OCI-LY7 (cell line): ENCODE measurements at regions not wholly inside any gene's neighbourhood (a gene's known extent, or its start where the extent isn't known, plus 50 kb on each side); places are given as distances from the start of the nearest gene placed in this dataset.

Experiments used
- BruUV-seq: library from RNA; stranded (reverse); fragments of 400-500 nt; replicated peaks from 2 replicates; lab custom pipeline; 2021; lab: Mats Ljungman, UMichigan
- CTCF ChIA-PET: fragments of 300-600 bp; sonication (Branson Sonifier 250); formaldehyde crosslinking; loops from one replicate; lab custom pipeline; 2022; ENCODE audit warnings: antibody characterized with exemption; ENCODE audit not compliant: unreplicated experiment; lab: Charles Lee
- POLR2A ChIA-PET: fragments of 300-600 bp; sonication (Branson Sonifier 250); formaldehyde crosslinking; loops from one replicate; lab custom pipeline; 2022; ENCODE audit warnings: antibody characterized with exemption; lab: Charles Lee
- DNase-seq: peaks from one replicate; pipeline ENCODE4 v3.0.0-alpha.2; 2015; ENCODE audit warnings: low spot score
- H2AFZ ChIP-seq: fragments of 200-600 bp; sonication (generic), shearing (Covaris generic); 2 replicates; pipeline ENCODE4 v1.6.1; 2014; ENCODE audit warnings: mild to moderate bottlenecking, antibody characterized with exemption, low read length, moderate library complexity
- H3K27ac ChIP-seq: fragments of 200-600 bp; sonication (generic); 2 replicates; pipeline ENCODE4 v1.5.1; 2014; ENCODE audit warnings: mixed run types, low read depth, mild to moderate bottlenecking, moderate library complexity, low read length, inconsistent platforms; ENCODE audit not compliant: poor library complexity, severe bottlenecking
- H3K36me3 ChIP-seq: fragments of 200-600 bp; sonication (generic); 2 replicates; pipeline ENCODE4 v1.6.1; 2014; ENCODE audit warnings: mild to moderate bottlenecking, antibody characterized with exemption, low read length, moderate library complexity, mixed read lengths; ENCODE audit not compliant: insufficient read depth
- H3K4me1 ChIP-seq: fragments of 200-600 bp; sonication (generic); 2 replicates; pipeline ENCODE4 v1.5.1; 2014; ENCODE audit warnings: mild to moderate bottlenecking, low read length; ENCODE audit not compliant: insufficient read depth, poor library complexity, severe bottlenecking
- H3K4me2 ChIP-seq: fragments of 200-600 bp; sonication (generic); 2 replicates; pipeline ENCODE4 v1.6.1; 2014; ENCODE audit warnings: mild to moderate bottlenecking, low read length
- H3K4me3 ChIP-seq: fragments of 200-600 bp; sonication (generic); 2 replicates; pipeline ENCODE4 v1.5.1; 2014; ENCODE audit warnings: mild to moderate bottlenecking, low read depth, low read length; ENCODE audit not compliant: poor library complexity, severe bottlenecking
- H3K79me2 ChIP-seq: fragments of 200-600 bp; sonication (generic); 2 replicates; pipeline ENCODE4 v1.6.1; 2016; ENCODE audit warnings: low read depth, mild to moderate bottlenecking, low read length, moderate library complexity, mixed read lengths; ENCODE audit not compliant: insufficient read depth
- H3K9me2 ChIP-seq: fragments of 200-600 bp; sonication (generic); 2 replicates; pipeline ENCODE4 v1.6.1; 2016; ENCODE audit warnings: mild to moderate bottlenecking, low read length, mixed read lengths; ENCODE audit not compliant: insufficient read depth
- H3K9me3 ChIP-seq: fragments of 200-600 bp; sonication (generic); 2 replicates; pipeline ENCODE4 v1.6.1; 2014; ENCODE audit warnings: mild to moderate bottlenecking, mixed run types, low read length, mixed read lengths
- H4K20me1 ChIP-seq: fragments of 200-600 bp; sonication (generic); 2 replicates; pipeline ENCODE4 v1.6.1; 2014; ENCODE audit warnings: mild to moderate bottlenecking, antibody characterized with exemption, low read length, moderate library complexity, mixed read lengths; ENCODE audit not compliant: insufficient read depth
- CTCF ChIP-seq: fragments of 200-600 bp; sonication (generic); conservative IDR thresholded peaks from 2 replicates; pipeline ENCODE4 v1.5.1; 2014; ENCODE audit warnings: mild to moderate bottlenecking, antibody characterized with exemption, low read length, moderate library complexity, mixed read lengths
- EZH2phosphoT487 ChIP-seq: fragments of 200-600 bp; sonication (generic); IDR thresholded peaks from 2 replicates; pipeline ENCODE4 v1.6.1; 2018; ENCODE audit warnings: low read depth, borderline replicate concordance, mild to moderate bottlenecking, mixed run types, antibody characterized with exemption, low read length, moderate library complexity, mixed read lengths
- intact Hi-C: fragments of 100-400 bp; cut with micrococcal nuclease; formaldehyde crosslinking; loops from one replicate; pipeline ENCODE4 v1.10.0; 2022; ENCODE audit not compliant: unreplicated experiment

- H3K4me1 ChIP-seq = no peaks in the 10 kb centered on the region
These were observed 67.8 kb upstream of the PRSS1 start for GRCh38 chr7:142681314-142682092.

GRCh38 chr7:142671506-142671905, 77.8 kb upstream of the PRSS1 start:
- no peaks in the 10 kb centered on the region for H3K9me2 ChIP-seq
- TF ChIP-seq CTCF (no peak), EZH2phosphoT487 (no peak)
- no peak overlapping the region for H3K4me3 ChIP-seq
- H2AFZ ChIP-seq = peak overlapping the region; percentile 39; the same call in 1 of the 2 replicates
- H3K79me2 ChIP-seq = no peaks in the 10 kb centered on the region
- H3K9me3 ChIP-seq = no peaks in the 10 kb centered on the region
- no peak overlapping the region for H3K27ac ChIP-seq
- 0 out of 2 replicates have a peak overlapping the region, but pooled peaks have one; percentile 7 for H3K4me2 ChIP-seq
- no peaks in the 10 kb centered on the region for H3K36me3 ChIP-seq
- POLR2A ChIA-PET = interaction anchor here (0.9 to 1.2 kb wide), 4 partner anchors 61 to 140 kb away, joined by 3 to 8 read pairs (median 4); no protein-coding TSS in a partner anchor
- peak; percentile 34 for DNase-seq
- no peaks in the 10 kb centered on the region for H4K20me1 ChIP-seq
- BruUV-seq = no TSS peak
- intact Hi-C loops = no loop called here
- CTCF ChIA-PET = interaction anchor here (0.7 to 1.3 kb wide), 4 partner anchors 16 to 140 kb away, joined by 3 to 4 read pairs (median 3); no protein-coding TSS in a partner anchor
- peaks cover 41% of the 10 kb centered on the region for H3K4me1 ChIP-seq

More at GRCh38 chr7:142681314-142682092, 67.8 kb upstream of the PRSS1 start:
- intact Hi-C loops = no loop called here
- Histone ChIP-seq H3K9me3 (peaks cover 18% of the 10 kb centered on the region), H3K27ac (no peak overlapping the region), H3K4me3 (no peak overlapping the region), H2AFZ (no peak overlapping the region), H3K36me3 (no peaks in the 10 kb centered on the region), H3K4me2 (no peak overlapping the region), H3K79me2 (no peaks in the 10 kb centered on the region), H4K20me1 (no peaks in the 10 kb centered on the region), H3K9me2 (no peaks in the 10 kb centered on the region)
- DNase-seq = no peak
- BruUV-seq = no TSS peak
- ChIA-PET CTCF (no interaction called here), POLR2A (interaction anchor here (0.8 kb wide), 2 partner anchors 13 to 112 kb away, joined by 3 to 4 read pairs; no protein-coding TSS in a partner anchor)
- TF ChIP-seq EZH2phosphoT487 (no peak), CTCF (no peak)

GRCh38 chr7:142670511-142670910, 78.8 kb upstream of the PRSS1 start:
- Histone ChIP-seq H3K79me2 (no peaks in the 10 kb centered on the region), H4K20me1 (no peaks in the 10 kb centered on the region), H3K4me1 (peaks cover 41% of the 10 kb centered on the region), H3K27ac (no peak overlapping the region), H3K4me2 (peak overlapping the region; percentile 24), H3K4me3 (no peak overlapping the region), H3K36me3 (no peaks in the 10 kb centered on the region), H2AFZ (peak overlapping the region; percentile 27; the same call in 1 of the 2 replicates), H3K9me3 (no peaks in the 10 kb centered on the region), H3K9me2 (no peaks in the 10 kb centered on the region)
- DNase-seq = no peak
- intact Hi-C loops = no loop called here
- ChIA-PET POLR2A (no interaction called here), CTCF (interaction anchor here (1.1 to 1.3 kb wide), 2 partner anchors 113 to 141 kb away, joined by 3 to 4 read pairs; no protein-coding TSS in a partner anchor)
- TF ChIP-seq CTCF (no peak), EZH2phosphoT487 (no peak)
- no TSS peak for BruUV-seq
